ENCODE measurements at regions not wholly inside any gene's neighbourhood (a gene's known extent, or its start where the extent isn't known, plus 50 kb on each side); places are given as distances from the start of the nearest gene placed in this dataset.
A peak's percentile ranks its signal among the peaks of the same experiment; 100 is the strongest.
"Not testable (repeated sequence)": the region's sequence is repeated elsewhere in the genome, so short reads cannot be mapped to it uniquely, and the experiment has no call there.

GRCh38 chr17:26936645-26937044 is 357.3 kb upstream of the WSB1 start:
- not testable (repeated sequence) for DNase-seq (ENCODE audit: low spot score)

- not testable (repeated sequence) for DNase-seq (ENCODE audit: low spot score)
These were observed 356.1 kb upstream of the WSB1 start for GRCh38 chr17:26937750-26938322.

- not testable (repeated sequence) for DNase-seq (ENCODE audit: low spot score)
These were observed 354.2 kb upstream of the WSB1 start for GRCh38 chr17:26939755-26940154.

GRCh38 chr17:26940587-26940986 is 353.3 kb upstream of the WSB1 start:
- DNase-seq (ENCODE audit: low spot score) = not testable (repeated sequence)

GRCh38 chr17:26962255-26963162 is 331.4 kb upstream of the WSB1 start:
- no peak for DNase-seq (ENCODE audit: low spot score)

- no peak for DNase-seq (ENCODE audit: low spot score)
These were observed 330.8 kb upstream of the WSB1 start for GRCh38 chr17:26963163-26963503.

GRCh38 chr17:26965898-26966624 is 327.9 kb upstream of the WSB1 start:
- DNase-seq (ENCODE audit: low spot score) = not testable (repeated sequence)

- not testable (repeated sequence) for DNase-seq (ENCODE audit: low spot score)
These were observed 327.2 kb upstream of the WSB1 start for GRCh38 chr17:26966625-26967179.

GRCh38 chr17:26981845-26982425 is 312.0 kb upstream of the WSB1 start:
- DNase-seq (ENCODE audit: low spot score) = not testable (repeated sequence)

GRCh38 chr17:26982563-26982962 is 311.4 kb upstream of the WSB1 start:
- DNase-seq (ENCODE audit: low spot score) = not testable (repeated sequence)

- DNase-seq (ENCODE audit: low spot score) = not testable (repeated sequence)
These were observed 306.1 kb upstream of the WSB1 start for GRCh38 chr17:26987851-26988250.

- not testable (repeated sequence) for DNase-seq (ENCODE audit: low spot score)
These were observed 299.3 kb upstream of the WSB1 start for GRCh38 chr17:26994648-26995047.

GRCh38 chr17:26996146-26996916 is 297.6 kb upstream of the WSB1 start:
- DNase-seq (ENCODE audit: low spot score) = not testable (repeated sequence)

- not testable (repeated sequence) for DNase-seq (ENCODE audit: low spot score)
These were observed 286.0 kb upstream of the WSB1 start for GRCh38 chr17:27007734-27008531.

- DNase-seq (ENCODE audit: low spot score) = no peak
These were observed 284.8 kb upstream of the WSB1 start for GRCh38 chr17:27009087-27009486.

GRCh38 chr17:27010138-27010537 is 283.8 kb upstream of the WSB1 start:
- not testable (repeated sequence) for DNase-seq (ENCODE audit: low spot score)

- DNase-seq (ENCODE audit: low spot score) = not testable (repeated sequence)
These were observed 263.4 kb upstream of the WSB1 start for GRCh38 chr17:27030552-27030951.

GRCh38 chr17:27038676-27039075 is 255.2 kb upstream of the WSB1 start:
- DNase-seq (ENCODE audit: low spot score) = peak; percentile 28

- not testable (repeated sequence) for DNase-seq (ENCODE audit: low spot score)
These were observed 248.9 kb upstream of the WSB1 start for GRCh38 chr17:27045039-27045438.

- no peak for DNase-seq (ENCODE audit: low spot score)
These were observed 244.7 kb upstream of the WSB1 start for GRCh38 chr17:27049104-27049784.
